ENCODE measurements at regions not wholly inside any gene's neighbourhood (a gene's known extent, or its start where the extent isn't known, plus 50 kb on each side); places are given as distances from the start of the nearest gene placed in this dataset.
"Not testable (repeated sequence)": the region's sequence is repeated elsewhere in the genome, so short reads cannot be mapped to it uniquely, and the experiment has no call there.

DNA sequence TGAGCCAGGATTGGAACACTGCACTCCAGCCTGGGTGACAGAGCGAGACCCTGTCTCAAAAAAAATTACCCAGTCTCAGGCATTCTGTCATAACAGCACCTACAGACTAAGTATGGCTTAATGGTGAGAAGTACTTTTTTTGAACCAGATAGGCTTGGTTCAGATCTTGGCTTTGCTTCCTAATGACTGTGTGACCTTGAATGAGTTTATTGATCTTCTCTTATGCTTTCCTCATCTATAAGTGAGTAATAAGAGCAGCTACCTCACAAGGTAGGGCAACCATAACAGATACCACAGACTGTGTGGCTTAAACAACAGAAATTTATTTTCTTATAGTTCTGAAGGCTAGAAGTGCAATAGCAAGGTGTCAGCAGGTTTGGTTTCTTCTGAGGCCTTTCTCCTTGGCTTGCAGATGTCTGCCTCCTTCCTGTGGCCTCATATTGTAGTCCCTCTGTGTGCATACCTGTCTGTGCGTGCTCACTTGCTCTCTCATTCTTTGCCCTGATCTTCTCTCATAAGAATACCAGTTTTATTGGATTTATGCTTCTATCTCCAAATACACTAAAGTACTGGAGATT is 87.7 kb downstream of the METTL2B start:
- TF ChIP-seq, protein P1, sequence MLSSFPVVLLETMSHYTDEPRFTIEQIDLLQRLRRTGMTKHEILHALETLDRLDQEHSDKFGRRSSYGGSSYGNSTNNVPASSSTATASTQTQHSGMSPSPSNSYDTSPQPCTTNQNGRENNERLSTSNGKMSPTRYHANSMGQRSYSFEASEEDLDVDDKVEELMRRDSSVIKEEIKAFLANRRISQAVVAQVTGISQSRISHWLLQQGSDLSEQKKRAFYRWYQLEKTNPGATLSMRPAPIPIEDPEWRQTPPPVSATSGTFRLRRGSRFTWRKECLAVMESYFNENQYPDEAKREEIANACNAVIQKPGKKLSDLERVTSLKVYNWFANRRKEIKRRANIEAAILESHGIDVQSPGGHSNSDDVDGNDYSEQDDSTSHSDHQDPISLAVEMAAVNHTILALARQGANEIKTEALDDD (IDR thresholded peaks at IDR 0.05), result not testable (repeated sequence)
- not testable (repeated sequence) for TF ChIP-seq TCFL5 (CRISPR knock-in tag; conservative IDR thresholded peaks at IDR 0.05); GABPB1 (CRISPR knock-in tag; IDR thresholded peaks at IDR 0.05); POLR2A (conservative IDR thresholded peaks at IDR 0.05); TARDBP (IDR thresholded peaks at IDR 0.05); SIN3A (IDR thresholded peaks at IDR 0.05; ENCODE audit: borderline replicate concordance in 2 of 2, control insufficient read depth in 1 of 2, low read depth in 2 of 2, low read length in 2 of 2)
- TF ChIP-seq, protein P2, sequence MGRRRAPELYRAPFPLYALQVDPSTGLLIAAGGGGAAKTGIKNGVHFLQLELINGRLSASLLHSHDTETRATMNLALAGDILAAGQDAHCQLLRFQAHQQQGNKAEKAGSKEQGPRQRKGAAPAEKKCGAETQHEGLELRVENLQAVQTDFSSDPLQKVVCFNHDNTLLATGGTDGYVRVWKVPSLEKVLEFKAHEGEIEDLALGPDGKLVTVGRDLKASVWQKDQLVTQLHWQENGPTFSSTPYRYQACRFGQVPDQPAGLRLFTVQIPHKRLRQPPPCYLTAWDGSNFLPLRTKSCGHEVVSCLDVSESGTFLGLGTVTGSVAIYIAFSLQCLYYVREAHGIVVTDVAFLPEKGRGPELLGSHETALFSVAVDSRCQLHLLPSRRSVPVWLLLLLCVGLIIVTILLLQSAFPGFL (CRISPR knock-in tag; IDR thresholded peaks at IDR 0.05), result not testable (repeated sequence)

All from K562 (cell line).